ENCODE measurements at regions not wholly inside any gene's neighbourhood (a gene's known extent, or its start where the extent isn't known, plus 50 kb on each side); places are given as distances from the start of the nearest gene placed in this dataset.

GRCh38 chr13:80235967-80236302, 105.0 kb downstream of the SPRY2 start:
- DNase-seq: peak; percentile 93

- DNase-seq: peak; percentile 87
These were observed 105.6 kb downstream of the SPRY2 start for GRCh38 chr13:80235166-80235966.

- no peak for DNase-seq
These were observed 113.3 kb downstream of the SPRY2 start for GRCh38 chr13:80227645-80228044.

- no peak for DNase-seq
These were observed 114.3 kb downstream of the SPRY2 start for GRCh38 chr13:80226645-80227044.

- peak; percentile 65 for DNase-seq
These were observed 116.5 kb downstream of the SPRY2 start for GRCh38 chr13:80224468-80224867.

- DNase-seq: peak; percentile 82
These were observed 123.1 kb downstream of the SPRY2 start for GRCh38 chr13:80217614-80218456.

GRCh38 chr13:80215368-80215767, 125.6 kb downstream of the SPRY2 start:
- no peak for DNase-seq

- DNase-seq: no peak
These were observed 126.4 kb downstream of the SPRY2 start for GRCh38 chr13:80214521-80214991.

- no peak for DNase-seq
These were observed 126.9 kb downstream of the SPRY2 start for GRCh38 chr13:80214050-80214449.

- DNase-seq: no peak
These were observed 127.7 kb downstream of the SPRY2 start for GRCh38 chr13:80213201-80213600.

- DNase-seq: no peak
These were observed 129.4 kb downstream of the SPRY2 start for GRCh38 chr13:80211566-80211965.

GRCh38 chr13:80204642-80205041, 136.3 kb downstream of the SPRY2 start:
- no peak for DNase-seq

- no peak for DNase-seq
These were observed 137.4 kb downstream of the SPRY2 start for GRCh38 chr13:80203496-80203895.

GRCh38 chr13:80201694-80202468, 139.0 kb downstream of the SPRY2 start:
- DNase-seq: no peak

- no peak for DNase-seq
These were observed 141.2 kb downstream of the SPRY2 start for GRCh38 chr13:80199585-80200292.

- DNase-seq: no peak
These were observed 141.9 kb downstream of the SPRY2 start for GRCh38 chr13:80199067-80199466.

GRCh38 chr13:80196756-80197155, 144.2 kb downstream of the SPRY2 start:
- DNase-seq: peak; percentile 9

GRCh38 chr13:80195649-80196048, 145.3 kb downstream of the SPRY2 start:
- no peak for DNase-seq

GRCh38 chr13:80189889-80190597, 150.9 kb downstream of the SPRY2 start:
- no peak for DNase-seq

- DNase-seq: no peak
These were observed 160.1 kb downstream of the SPRY2 start for GRCh38 chr13:80180740-80181355.

- peak; percentile 18 for DNase-seq
These were observed 163.6 kb downstream of the SPRY2 start for GRCh38 chr13:80177327-80177726.
